HG03025 (cell line): ENCODE measurements at regions not wholly inside any gene's neighbourhood (a gene's known extent, or its start where the extent isn't known, plus 50 kb on each side); places are given as distances from the start of the nearest gene placed in this dataset.

Experiments used
- ATAC-seq: cut with Tn5 transposase; IDR thresholded peaks from one replicate; pipeline ENCODE4 v1.9.1; 2021; ENCODE audit warnings: mild to moderate bottlenecking, moderate library complexity; ENCODE audit not compliant: unreplicated experiment, low FRiP score

DNA sequence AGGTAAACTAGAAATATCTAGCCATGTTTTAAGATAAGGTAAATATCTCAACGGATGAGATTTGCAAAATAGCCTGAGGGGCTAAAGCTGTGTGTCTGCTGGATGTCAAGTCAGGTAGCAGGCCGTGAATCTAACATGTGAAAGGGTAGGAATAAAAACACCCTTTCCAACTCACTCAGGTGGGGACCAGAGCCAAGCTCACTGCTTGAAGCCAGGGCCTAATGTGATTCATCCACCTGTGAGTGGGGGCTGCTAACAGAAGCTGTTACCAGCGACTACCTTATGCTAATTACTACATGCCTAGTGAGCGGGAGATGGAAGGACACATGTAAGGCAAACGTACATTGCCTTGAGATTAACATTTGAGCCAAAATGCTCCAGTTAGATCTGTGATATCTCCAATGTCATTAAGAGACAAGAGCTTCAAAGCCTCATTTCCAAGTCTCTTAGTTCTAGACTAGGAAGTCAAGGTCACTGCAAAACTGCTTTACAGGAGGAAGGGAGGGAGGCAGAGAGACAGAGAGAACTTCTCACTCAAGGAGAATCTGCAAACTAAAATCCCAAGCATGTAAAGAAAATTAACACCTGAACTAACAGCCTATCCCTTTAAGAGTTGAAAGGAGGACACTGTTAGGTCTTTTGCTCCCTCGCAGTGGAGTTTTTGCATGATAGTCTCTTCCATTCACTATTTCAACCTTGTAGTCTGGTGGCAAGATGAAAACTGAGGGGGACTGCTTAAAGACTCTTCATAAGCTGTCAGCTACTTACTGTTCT is 141.6 kb upstream of the RPS23 start:
- ATAC-seq = no peak

DNA sequence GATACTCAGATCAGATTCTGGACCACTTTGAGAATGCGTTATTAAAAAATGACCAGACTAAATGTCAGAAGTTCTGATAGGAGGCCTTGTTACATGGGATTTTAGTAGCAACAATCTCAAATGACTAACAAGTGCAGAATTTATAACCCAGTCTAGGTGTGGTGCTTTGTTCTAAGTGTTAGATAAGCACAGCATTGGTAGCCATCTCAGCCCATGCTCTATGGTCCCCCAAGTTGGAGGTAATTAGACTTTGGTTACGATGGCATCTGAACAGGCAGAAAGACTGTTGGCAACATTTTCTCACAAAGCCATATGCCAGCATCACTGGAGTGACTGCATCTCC is 140.4 kb upstream of the RPS23 start:
- no peak for ATAC-seq

DNA sequence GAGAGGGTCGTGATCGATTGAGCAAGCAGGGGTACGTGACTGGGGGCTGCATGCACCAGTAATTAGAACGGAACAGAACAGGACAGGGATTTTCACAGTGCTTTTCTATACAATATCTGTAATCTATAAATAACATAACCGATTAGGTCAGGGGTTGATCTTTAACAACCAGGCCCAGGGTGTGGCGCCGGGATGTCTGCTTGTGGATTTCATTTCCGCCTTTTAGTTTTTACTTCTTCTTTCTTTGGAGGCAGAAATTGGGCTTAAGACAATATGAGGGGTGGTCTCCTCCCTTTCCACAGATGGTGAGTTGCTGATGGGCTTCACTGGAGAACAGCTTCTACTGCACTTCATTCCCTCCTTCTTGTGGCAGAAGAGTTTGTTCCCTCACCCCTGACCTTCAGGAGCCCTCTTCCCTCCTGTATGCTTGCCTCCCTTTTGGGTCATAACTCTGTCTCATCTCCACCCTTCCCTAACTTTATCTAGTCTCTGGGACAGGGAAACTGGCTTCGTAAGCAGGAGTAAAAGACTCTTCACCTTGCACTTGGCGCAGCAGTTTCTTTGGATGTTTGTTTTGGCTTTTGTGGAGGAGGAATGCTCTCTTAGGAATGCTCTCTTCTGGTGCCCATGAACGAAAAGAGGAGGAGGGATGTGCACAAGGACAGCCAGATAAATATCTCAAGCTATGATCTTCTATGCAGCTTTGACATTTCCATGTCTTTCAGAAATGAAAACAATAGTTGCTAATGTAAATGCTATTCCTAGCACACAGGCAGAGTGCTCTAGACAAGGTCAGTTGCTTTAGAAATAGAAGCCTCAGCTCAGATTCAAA is 139.8 kb upstream of the RPS23 start:
- no peak for ATAC-seq

DNA sequence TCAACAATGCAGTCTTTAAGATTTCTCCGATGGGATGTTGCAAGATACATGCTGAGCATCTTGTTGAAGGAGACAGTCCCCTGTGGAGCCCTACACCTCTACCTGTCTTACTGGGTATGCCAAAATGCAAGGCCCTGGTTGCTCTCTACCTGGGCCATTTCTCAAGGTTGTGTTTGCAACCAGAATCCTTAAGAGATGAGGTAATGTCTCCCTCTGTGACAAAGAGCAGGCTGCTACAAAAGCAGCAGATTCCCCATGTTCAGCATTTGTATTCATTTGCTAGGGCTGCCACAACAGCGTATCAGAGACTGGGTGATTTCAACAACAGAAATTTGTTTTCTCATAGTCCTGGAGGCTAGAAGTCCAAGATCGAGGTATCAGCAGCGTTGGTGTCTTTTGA is 138.4 kb upstream of the RPS23 start:
- ATAC-seq = no peak

DNA sequence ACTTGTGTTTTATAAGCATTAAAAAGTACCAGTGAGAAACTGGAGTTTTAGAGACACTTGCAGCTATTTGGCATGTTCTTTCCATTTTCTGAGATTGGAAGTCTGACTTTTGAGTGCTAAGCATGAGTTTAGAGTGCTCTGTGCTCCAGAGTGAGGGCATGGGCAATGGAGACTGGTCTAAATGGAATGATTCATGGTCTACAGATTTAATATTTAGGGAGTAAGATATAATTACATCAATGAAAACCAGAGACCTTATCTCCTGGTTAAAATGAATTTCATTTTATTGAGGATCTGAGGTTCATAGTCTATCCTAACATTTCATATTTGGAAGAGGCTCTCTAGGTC is 135.9 kb upstream of the RPS23 start:
- ATAC-seq = no peak

DNA sequence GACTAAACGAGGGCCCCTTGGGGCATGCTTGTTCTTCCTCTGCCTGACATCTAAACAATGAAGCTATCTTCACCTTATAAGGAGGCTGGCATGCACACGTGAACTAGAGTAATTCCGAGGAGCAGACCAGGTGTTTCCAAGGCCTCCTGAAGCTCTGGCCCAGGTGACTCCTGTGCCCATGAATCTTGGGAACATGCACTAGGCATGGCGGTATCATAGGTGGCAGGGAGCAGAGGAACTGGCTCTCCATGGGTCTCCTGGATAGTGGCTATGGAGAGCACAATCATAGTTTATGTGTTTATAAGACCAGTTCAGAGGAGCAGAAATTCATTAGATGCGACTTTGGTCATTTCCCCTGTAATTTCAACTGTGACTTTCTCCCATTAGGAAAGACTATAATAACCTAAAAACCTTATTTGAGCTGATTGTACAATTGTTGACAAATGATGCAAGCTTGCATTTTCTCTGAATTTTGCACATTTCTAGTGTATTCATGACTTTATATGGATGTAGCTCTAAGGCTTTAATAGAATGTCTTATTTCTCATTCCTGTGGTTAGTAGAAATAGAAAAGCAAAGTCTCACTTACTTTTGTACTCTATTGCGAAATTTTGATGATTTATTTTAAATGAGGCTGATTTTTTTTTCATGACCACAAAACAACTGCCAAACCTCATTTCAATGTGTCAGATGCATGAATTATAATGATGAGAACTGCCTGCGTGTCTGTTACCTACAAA is 135.3 kb upstream of the RPS23 start:
- ATAC-seq = no peak

DNA sequence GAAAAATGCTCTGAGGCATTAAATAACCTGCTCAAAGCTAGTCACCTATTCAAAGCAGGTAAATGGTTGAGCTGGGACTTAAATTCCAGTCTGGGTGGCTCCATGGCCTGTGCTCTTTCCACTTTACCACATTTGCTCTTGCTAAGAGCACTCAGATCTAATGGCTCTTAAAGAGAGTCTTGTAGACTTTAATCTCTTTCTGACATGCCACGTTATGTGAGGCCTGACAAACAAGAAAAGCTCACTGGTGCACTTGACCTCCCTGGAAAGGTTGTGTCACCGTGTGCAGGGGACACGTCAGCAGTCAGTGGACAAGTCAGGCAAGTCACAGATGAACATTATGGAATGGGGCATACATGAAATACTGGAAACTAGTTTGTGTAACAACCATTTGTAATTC is 129.9 kb upstream of the RPS23 start:
- no peak for ATAC-seq

DNA sequence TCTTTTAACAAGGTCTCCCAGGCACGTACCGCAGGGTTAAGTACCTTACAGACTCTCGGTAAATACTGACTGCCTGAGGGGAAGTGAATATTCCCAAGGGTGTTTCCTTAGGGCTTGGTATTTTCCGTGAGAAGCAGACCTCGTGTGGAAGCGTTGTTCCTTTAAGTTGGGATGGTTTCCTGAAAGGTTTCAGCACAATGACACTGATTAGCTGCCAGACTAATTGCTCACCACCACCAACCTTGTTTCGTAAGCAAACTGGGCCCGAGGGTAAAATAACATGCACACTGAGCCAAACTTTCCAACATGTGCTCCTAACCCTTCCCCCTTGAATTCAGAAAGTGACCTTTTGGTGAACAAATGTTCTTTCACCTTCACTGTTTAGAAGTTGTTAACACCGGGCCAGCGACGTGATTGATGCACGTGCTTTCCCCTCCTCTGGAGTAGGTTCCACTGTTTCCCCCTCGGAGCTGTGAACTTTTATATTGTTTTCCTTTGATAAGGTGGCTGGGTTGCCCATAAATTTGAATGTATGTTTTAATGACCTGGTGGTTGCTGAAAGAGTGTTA is 128.1 kb upstream of the RPS23 start:
- ATAC-seq = no peak

DNA sequence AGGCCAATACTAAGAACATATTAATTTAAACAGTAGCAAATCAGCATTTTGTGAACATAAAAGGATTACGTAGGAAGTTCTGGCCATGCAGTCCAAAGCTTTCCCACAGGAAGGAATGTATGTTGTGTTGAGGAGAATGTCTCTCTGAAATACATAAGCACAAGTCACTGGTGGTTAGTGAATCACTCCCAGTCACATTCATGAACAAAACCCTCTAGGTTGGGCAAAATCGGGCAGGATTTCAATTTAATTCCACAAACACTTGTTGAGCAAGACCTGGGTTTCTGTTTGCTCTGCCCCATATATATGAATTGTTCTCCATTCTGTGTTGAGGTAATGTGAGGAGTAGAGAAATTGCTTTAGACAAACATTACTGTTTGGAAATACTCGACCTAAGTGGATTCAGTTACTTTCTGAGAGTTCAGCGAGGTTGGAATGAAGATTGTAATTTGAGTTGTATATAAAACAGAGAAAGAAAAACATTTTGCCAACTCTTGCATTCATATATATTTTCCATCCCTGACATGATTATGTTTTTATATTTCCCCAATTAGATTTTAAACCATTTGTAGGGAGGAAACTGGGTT is 127.6 kb upstream of the RPS23 start:
- ATAC-seq = no peak

DNA sequence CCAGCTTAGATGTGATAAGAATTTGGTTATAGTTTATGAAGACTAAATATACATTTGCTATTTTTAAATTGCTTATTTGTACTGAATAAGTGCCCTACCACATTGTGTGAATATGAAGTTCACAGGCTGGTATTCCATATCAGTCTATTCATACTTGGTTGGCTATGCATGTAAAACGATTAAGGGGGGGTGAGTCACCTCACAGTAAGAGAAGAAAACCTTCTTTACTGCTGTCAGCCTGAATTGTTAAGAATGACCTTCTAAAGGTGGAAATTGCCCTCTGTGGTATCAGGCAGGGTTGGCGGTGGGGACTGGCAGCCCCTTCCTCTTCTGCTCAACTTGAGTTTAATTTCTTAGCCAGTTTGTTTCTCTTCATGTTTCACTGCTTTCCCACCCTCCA is 127.0 kb upstream of the RPS23 start:
- no peak for ATAC-seq

DNA sequence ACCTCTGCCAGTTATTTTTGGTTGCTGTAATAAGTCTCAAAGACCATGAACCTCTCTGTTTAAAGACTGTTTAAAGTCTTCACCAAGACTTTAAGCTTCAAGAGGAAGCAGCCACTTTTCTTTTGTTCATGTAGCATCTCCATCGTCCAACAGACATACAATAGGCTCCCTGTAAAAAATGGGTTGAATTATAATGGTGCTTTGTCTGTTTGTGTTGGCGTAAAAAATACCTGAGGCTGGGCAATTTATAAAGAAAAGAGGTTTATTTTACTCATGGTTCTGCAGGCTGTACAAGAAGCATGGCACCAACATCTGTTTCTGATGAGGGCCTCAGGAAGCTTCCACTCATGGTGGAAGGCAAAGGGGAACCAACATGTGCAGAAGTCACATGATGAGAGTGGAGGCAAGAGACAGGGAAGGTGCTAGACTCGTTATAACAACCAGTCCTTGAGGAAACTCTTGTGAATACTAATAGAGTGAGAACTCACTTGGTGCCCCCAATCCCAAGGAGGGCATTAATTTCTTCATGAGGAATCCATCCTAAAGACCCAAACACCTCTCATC is 126.3 kb upstream of the RPS23 start:
- ATAC-seq = no peak

DNA sequence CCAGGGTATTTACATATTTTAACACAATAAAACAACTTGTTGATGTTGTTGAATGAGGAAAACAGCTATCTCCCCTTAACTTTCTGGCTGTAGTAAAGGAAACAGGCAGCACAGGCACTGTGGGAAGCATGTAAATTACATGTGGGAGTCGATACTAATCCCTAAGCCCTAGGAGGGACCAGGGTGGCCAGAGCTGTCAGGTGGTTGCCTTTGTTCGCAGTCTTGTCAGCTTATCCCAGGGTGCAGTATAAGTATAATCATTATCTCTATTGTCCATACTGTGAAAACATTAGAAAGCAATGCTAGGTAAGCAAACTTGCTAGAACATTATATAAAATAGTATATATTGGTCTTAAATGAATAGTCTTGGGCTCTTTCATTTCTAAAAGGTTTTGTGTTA is 125.6 kb upstream of the RPS23 start:
- no peak for ATAC-seq

DNA sequence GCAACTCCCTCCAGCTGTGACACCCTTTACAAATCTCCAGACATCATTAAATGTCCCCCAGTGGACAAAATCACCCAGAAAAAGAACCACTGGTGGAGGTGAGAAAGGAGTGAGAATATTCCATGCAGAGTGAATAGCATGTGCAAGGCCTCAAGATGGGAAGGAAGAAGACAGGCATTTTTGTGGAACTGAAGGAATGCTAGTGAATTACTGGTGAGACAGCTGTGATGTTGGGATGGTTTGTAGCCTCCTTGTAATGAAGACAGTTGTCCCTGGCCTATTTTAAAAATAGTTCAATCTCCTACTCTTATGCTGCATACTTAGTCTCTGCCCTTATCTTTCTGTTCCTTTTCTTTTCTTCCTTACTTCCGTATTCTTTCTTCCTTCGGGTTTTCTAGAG is 124.9 kb upstream of the RPS23 start:
- no peak for ATAC-seq

DNA sequence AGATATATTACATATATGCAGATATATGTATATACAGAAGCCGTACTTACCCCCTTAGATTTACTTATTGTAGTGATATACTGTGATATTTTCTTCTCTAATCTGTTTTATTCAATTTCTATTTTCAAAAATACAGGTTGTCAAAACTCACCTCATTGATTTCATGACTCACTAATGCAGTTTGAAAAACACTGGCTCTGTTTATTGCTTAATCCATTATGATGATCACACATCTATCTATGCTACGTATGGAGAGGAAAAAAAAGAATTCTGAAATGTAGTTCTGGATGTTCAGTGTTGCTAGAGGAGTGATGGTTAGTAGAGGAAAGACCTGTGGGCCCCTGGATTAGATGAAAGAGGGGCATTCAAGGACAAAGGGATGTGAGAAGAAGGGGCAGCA is 121.0 kb upstream of the RPS23 start:
- ATAC-seq = no peak

DNA sequence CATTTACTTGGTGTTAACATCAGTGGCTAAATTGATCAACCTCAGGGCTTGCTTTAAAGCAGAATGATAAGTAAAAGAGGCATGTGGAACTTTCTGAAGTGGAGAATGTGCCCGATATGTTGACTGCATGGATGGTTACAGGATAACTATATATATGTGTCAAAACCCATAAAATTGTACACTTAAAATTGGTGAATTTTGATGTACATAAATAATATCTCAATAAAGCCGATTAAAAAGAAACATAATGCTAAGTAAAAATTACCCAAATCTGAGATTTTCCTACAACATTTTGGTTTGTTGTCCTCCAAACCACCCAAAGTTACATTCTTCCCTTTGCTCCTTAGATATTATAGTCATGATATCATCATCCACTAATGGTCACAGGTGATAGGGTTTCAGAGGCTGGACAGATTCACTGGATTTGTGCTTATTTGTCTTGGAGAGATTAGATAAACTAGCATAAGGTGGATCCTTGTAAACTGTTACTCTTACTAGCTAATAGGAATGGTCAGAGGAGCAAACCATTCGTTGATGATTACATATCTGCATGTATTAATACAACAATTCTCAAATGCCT is 119.7 kb upstream of the RPS23 start:
- ATAC-seq = no peak

DNA sequence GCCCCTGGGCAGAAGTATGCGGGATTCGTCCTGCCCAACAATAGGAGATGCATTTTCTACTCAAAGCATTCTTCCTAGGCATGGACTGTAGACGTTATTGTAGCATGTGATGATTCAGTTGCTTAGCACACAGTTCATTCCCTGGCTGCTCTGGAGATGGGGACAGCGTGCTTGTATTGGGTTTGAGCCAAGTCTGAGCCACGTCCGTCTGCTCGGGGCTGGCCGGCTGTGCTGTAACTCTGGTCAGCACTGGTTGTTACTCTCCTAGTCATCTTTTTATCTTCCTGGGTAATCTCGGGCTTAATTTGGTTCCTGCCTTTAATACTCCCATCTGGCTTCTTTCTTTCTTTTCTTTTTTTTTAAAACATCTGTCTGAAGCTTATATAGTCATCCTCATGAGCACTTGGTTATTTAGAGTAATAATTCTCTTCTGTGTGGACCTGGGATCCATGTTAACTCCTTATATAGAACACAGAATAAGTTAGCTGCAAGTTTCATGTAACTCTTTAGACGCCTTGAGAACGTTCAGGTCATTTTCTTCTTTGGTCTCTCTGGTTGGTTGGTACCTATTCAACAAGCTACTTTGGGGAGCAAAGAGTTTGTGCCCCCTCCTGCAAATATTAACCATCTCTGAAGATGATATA is 118.8 kb upstream of the RPS23 start:
- ATAC-seq = no peak

DNA sequence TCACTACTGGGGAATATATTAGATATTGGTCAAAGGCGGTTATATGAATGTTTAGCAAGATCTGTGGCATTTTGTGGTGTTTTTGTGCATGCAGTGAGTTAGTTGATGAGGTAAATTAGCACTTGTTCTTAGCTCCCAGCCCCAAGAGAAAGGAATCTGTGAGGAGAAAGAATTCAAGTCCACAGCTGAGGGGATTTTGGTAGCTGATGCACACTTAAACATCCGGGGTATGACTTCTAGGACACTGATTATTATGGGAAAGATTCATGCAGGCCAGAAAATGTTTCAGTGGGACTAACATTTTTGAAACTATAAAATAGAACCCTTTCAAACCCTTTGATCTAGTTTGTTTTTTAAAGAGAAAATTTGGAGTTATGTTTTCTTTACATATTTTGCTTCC is 118.2 kb upstream of the RPS23 start:
- no peak for ATAC-seq

DNA sequence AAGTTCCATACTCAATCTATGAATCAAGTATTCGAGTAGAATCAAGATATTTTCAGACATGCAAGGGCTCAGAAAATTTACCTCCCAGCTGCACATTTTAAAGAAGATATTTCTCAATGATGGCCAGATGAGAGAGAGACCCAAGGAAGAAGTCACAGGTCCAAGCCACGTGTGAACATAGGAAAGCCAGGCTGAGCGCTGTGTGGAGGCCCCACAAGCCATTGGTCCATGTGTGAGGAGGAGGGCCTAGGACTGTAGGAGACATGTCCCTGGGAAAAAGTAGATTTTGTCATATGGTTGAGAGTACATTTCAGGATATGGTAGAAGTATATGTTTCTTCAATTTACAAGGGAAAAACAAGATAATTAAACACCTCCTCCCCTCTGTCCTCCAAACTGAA is 115.8 kb upstream of the RPS23 start:
- no peak for ATAC-seq

DNA sequence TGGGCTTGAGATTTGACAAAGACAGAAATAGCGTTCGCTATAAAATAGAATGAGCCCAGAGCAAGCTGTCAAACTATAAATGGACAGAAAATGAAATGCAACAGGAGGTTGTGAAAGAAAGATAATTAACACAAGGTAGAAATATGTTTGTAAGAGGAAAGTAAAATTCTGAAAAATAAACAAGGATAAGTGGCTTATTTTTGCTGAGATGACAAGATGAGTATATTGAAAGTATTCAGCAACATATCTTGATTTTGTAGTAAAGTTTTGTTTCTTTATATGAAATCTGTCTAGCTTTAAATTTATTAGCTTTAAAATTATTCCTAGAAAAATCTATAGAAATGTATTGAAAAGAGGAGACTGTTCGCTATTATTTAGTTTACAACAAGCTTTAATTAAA is 111.9 kb upstream of the RPS23 start:
- no peak for ATAC-seq

DNA sequence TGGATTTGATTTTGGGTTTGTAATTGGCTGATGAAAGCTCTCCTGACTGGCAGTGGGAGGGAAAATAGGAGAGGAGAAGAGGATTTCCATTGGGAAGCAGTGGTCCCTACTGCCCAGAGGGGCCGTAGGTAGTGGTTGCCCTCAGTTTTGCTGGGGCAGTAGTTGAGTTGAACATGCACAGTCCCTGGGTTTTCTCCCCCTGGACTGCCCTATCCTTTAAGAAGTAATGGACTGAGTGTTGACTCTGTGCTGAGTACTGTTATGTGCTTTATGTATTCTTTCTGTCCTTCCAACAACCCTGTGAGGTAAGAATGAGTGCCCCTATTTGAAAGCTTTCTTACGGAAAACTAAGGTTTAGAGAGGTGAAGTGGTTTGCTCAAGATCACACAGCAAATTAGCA is 111.2 kb upstream of the RPS23 start:
- ATAC-seq = no peak
